GM23338 (cell line): ENCODE measurements at regions not wholly inside any gene's neighbourhood (a gene's known extent, or its start where the extent isn't known, plus 50 kb on each side); places are given as distances from the start of the nearest gene placed in this dataset.

ENCODE experiments used
- CREB1 ChIP-seq: fragments of 250-450 bp; sonication (Bioruptor Pico); IDR thresholded peaks from 2 replicates; pipeline ENCODE4 v1.5.0; 2020; ENCODE audit warnings: low read depth, mild to moderate bottlenecking, moderate library complexity
- EZH2 ChIP-seq: fragments of 200-600 bp; sonication (generic); IDR thresholded peaks from one replicate; pipeline ENCODE4 v1.8.0; 2017; ENCODE audit warnings: antibody characterized with exemption, mild to moderate bottlenecking, low read depth; ENCODE audit not compliant: unreplicated experiment
- EZH2phosphoT487 ChIP-seq: fragments of 200-600 bp; sonication (generic); IDR thresholded peaks from one replicate; pipeline ENCODE4 v1.8.1; 2018; ENCODE audit warnings: antibody characterized with exemption; ENCODE audit not compliant: unreplicated experiment
- JUNB ChIP-seq: IDR thresholded peaks from one replicate; pipeline ENCODE4 v1.6.1; 2016; ENCODE audit warnings: antibody characterized with exemption; ENCODE audit not compliant: unreplicated experiment
- NANOG ChIP-seq: IDR thresholded peaks from 2 replicates; pipeline ENCODE4 v1.6.1; 2016; ENCODE audit warnings: antibody characterized with exemption, borderline replicate concordance
- POLR2AphosphoS5 ChIP-seq: IDR thresholded peaks from 2 replicates; pipeline ENCODE4 v1.6.1; 2016; ENCODE audit warnings: antibody characterized with exemption, low read depth
- STAT1 ChIP-seq: IDR thresholded peaks from one replicate; pipeline ENCODE4 v1.6.1; 2016; ENCODE audit warnings: antibody characterized with exemption; ENCODE audit not compliant: unreplicated experiment
- ZNF114 ChIP-seq: fragments of 250-450 bp; sonication (Bioruptor Pico); IDR thresholded peaks from 2 replicates; pipeline ENCODE4 v1.5.0; 2020; ENCODE audit warnings: mild to moderate bottlenecking, moderate library complexity
- ZNF331 ChIP-seq: fragments of 250-450 bp; sonication (Bioruptor Pico); IDR thresholded peaks from 2 replicates; pipeline ENCODE4 v1.5.0; 2020; ENCODE audit warnings: low read depth, mild to moderate bottlenecking, moderate library complexity
- TF ChIP-seq, protein P1 (sequence below), 2 experiments: fragments of 200-600 bp in 1 of 2; sonication (generic) in 1 of 2; conservative IDR thresholded peaks; 2 replicates each; pipeline versions ENCODE4 v1.5.1 to v1.6.1; 2016 to 2017; ENCODE audit warnings: antibody characterized with exemption in 2 of 2, low read depth in 2 of 2, mild to moderate bottlenecking in 2 of 2, moderate library complexity in 1 of 2
- TF ChIP-seq, protein P2 (sequence below): IDR thresholded peaks from one replicate; pipeline ENCODE4 v1.6.1; 2018; ENCODE audit warnings: antibody characterized with exemption; ENCODE audit not compliant: unreplicated experiment
- TF ChIP-seq, protein P3 (sequence below): IDR thresholded peaks from 2 replicates; pipeline ENCODE4 v1.6.1; 2016; ENCODE audit warnings: antibody characterized with exemption
- TF ChIP-seq, protein P4 (sequence below): fragments of 250-450 bp; sonication (Bioruptor Pico); IDR thresholded peaks from 2 replicates; pipeline ENCODE4 v1.5.0; 2020; ENCODE audit warnings: mild to moderate bottlenecking, moderate library complexity

DNA sequence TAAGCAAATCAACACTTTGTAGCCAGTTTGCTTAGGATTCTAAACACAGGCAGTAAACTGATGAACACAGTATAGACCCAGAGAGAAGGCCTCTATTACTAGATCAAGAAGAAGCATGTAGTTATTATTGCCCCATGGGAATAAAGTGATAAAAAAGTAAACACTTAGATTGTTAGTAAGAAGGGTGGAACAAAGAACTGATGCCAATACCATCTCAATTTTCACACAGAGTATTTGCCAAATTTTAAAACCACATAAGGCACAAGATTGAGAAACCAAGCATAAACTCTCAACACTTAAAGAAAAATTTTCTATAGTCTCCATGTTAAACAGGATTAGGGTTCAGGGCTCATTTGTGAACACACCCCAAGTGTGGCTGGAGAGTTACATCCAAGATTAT is 77.0 kb upstream of the SYT1 start:
- no peak for TF ChIP-seq EZH2phosphoT487
- TF ChIP-seq, protein P1, sequence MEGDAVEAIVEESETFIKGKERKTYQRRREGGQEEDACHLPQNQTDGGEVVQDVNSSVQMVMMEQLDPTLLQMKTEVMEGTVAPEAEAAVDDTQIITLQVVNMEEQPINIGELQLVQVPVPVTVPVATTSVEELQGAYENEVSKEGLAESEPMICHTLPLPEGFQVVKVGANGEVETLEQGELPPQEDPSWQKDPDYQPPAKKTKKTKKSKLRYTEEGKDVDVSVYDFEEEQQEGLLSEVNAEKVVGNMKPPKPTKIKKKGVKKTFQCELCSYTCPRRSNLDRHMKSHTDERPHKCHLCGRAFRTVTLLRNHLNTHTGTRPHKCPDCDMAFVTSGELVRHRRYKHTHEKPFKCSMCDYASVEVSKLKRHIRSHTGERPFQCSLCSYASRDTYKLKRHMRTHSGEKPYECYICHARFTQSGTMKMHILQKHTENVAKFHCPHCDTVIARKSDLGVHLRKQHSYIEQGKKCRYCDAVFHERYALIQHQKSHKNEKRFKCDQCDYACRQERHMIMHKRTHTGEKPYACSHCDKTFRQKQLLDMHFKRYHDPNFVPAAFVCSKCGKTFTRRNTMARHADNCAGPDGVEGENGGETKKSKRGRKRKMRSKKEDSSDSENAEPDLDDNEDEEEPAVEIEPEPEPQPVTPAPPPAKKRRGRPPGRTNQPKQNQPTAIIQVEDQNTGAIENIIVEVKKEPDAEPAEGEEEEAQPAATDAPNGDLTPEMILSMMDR (conservative IDR thresholded peaks at IDR 0.05; ENCODE audit: low read depth in 2 of 2), result no peak
- no peak for TF ChIP-seq POLR2AphosphoS5
- no peak for TF ChIP-seq EZH2
- TF ChIP-seq, protein P2, sequence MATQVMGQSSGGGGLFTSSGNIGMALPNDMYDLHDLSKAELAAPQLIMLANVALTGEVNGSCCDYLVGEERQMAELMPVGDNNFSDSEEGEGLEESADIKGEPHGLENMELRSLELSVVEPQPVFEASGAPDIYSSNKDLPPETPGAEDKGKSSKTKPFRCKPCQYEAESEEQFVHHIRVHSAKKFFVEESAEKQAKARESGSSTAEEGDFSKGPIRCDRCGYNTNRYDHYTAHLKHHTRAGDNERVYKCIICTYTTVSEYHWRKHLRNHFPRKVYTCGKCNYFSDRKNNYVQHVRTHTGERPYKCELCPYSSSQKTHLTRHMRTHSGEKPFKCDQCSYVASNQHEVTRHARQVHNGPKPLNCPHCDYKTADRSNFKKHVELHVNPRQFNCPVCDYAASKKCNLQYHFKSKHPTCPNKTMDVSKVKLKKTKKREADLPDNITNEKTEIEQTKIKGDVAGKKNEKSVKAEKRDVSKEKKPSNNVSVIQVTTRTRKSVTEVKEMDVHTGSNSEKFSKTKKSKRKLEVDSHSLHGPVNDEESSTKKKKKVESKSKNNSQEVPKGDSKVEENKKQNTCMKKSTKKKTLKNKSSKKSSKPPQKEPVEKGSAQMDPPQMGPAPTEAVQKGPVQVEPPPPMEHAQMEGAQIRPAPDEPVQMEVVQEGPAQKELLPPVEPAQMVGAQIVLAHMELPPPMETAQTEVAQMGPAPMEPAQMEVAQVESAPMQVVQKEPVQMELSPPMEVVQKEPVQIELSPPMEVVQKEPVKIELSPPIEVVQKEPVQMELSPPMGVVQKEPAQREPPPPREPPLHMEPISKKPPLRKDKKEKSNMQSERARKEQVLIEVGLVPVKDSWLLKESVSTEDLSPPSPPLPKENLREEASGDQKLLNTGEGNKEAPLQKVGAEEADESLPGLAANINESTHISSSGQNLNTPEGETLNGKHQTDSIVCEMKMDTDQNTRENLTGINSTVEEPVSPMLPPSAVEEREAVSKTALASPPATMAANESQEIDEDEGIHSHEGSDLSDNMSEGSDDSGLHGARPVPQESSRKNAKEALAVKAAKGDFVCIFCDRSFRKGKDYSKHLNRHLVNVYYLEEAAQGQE, result no peak
- no peak for TF ChIP-seq CREB1 (CRISPR knock-in tag)
- no peak for TF ChIP-seq JUNB
- TF ChIP-seq ZNF114 (CRISPR knock-in tag), result no peak
- no peak for TF ChIP-seq NANOG
- no peak for TF ChIP-seq STAT1
- TF ChIP-seq ZNF331 (CRISPR knock-in tag), result no peak
- TF ChIP-seq, protein P3, sequence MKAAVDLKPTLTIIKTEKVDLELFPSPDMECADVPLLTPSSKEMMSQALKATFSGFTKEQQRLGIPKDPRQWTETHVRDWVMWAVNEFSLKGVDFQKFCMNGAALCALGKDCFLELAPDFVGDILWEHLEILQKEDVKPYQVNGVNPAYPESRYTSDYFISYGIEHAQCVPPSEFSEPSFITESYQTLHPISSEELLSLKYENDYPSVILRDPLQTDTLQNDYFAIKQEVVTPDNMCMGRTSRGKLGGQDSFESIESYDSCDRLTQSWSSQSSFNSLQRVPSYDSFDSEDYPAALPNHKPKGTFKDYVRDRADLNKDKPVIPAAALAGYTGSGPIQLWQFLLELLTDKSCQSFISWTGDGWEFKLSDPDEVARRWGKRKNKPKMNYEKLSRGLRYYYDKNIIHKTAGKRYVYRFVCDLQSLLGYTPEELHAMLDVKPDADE, result no peak
- TF ChIP-seq, protein P4, sequence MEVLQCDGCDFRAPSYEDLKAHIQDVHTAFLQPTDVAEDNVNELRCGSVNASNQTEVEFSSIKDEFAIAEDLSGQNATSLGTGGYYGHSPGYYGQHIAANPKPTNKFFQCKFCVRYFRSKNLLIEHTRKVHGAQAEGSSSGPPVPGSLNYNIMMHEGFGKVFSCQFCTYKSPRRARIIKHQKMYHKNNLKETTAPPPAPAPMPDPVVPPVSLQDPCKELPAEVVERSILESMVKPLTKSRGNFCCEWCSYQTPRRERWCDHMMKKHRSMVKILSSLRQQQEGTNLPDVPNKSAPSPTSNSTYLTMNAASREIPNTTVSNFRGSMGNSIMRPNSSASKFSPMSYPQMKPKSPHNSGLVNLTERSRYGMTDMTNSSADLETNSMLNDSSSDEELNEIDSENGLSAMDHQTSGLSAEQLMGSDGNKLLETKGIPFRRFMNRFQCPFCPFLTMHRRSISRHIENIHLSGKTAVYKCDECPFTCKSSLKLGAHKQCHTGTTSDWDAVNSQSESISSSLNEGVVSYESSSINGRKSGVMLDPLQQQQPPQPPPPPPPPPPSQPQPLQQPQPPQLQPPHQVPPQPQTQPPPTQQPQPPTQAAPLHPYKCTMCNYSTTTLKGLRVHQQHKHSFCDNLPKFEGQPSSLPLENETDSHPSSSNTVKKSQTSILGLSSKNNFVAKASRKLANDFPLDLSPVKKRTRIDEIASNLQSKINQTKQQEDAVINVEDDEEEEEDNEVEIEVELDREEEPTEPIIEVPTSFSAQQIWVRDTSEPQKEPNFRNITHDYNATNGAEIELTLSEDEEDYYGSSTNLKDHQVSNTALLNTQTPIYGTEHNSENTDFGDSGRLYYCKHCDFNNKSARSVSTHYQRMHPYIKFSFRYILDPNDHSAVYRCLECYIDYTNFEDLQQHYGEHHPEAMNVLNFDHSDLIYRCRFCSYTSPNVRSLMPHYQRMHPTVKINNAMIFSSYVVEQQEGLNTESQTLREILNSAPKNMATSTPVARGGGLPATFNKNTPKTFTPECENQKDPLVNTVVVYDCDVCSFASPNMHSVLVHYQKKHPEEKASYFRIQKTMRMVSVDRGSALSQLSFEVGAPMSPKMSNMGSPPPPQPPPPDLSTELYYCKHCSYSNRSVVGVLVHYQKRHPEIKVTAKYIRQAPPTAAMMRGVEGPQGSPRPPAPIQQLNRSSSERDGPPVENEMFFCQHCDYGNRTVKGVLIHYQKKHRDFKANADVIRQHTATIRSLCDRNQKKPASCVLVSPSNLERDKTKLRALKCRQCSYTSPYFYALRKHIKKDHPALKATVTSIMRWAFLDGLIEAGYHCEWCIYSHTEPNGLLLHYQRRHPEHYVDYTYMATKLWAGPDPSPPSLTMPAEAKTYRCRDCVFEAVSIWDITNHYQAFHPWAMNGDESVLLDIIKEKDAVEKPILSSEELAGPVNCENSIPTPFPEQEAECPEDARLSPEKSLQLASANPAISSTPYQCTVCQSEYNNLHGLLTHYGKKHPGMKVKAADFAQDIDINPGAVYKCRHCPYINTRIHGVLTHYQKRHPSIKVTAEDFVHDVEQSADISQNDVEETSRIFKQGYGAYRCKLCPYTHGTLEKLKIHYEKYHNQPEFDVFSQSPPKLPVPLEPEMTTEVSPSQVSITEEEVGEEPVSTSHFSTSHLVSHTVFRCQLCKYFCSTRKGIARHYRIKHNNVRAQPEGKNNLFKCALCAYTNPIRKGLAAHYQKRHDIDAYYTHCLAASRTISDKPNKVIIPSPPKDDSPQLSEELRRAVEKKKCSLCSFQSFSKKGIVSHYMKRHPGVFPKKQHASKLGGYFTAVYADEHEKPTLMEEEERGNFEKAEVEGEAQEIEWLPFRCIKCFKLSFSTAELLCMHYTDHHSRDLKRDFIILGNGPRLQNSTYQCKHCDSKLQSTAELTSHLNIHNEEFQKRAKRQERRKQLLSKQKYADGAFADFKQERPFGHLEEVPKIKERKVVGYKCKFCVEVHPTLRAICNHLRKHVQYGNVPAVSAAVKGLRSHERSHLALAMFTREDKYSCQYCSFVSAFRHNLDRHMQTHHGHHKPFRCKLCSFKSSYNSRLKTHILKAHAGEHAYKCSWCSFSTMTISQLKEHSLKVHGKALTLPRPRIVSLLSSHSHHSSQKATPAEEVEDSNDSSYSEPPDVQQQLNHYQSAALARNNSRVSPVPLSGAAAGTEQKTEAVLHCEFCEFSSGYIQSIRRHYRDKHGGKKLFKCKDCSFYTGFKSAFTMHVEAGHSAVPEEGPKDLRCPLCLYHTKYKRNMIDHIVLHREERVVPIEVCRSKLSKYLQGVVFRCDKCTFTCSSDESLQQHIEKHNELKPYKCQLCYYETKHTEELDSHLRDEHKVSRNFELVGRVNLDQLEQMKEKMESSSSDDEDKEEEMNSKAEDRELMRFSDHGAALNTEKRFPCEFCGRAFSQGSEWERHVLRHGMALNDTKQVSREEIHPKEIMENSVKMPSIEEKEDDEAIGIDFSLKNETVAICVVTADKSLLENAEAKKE, result no peak
